ENCODE measurements at regions not wholly inside any gene's neighbourhood (a gene's known extent, or its start where the extent isn't known, plus 50 kb on each side); places are given as distances from the start of the nearest gene placed in this dataset.

GRCh38 chr1:198042168-198042567, 114.6 kb upstream of the NEK7 start:
- peak; percentile 4 for DNase-seq

DNA sequence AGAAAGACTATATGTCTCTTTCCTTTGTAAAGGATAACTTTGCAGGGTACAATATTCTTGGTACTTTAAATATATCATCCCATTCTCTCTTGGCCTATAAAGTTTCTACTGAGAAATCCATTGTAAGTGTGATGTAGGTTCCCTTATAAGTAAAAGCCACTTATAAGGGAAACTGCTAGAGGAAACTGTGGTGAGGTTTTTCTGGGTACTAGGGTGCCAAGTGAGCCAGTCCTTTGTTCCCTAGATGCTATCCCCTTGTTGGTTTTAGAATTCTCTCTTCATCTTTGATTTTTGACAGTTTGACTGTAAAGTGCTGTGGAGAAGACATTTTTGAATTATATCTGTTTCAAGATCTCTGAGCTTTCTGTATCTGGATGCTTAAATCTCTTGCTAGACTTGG, 108.9 kb upstream of the NEK7 start:
- DNase-seq: no peak

DNA sequence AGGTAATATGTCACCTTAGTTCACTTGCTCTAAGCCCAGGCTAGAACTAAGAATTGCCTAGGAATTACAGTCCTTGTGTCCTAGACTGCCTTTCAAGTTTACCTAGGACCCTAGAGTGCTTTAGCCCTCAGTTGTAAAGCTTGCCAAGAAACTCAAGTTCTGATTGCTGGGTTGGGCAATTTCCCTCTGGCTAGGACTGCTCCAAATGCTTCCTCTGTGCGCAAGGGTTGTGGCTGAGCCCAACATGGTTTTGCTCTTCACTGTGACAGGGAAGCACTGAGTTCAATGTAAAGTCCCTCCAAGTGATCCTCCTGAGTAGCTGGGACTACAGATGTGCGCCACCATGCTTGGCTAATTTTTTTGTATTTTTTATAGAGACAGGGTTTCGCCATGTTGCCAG, 102.3 kb upstream of the NEK7 start:
- no peak for DNase-seq

DNA sequence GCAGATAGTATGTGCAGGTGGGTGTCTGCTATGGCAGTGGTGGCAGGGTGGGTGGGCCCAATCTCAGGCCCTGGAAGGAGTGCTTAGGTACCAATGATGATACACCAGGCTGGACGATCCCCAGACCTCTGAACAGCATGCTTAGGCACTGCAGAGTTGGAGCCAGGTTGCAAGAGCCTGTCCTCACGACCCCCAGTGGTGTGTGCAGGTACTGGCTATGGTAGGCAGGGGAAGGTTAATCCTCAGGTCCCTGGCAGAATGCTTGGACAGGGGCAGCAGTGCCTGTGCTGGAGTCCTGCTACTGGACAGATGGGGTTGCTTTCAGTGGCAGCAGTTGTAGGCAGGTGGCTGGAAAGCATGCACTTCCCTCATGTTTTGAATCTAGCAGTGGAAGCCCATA, 100.5 kb upstream of the NEK7 start:
- no peak for DNase-seq

DNA sequence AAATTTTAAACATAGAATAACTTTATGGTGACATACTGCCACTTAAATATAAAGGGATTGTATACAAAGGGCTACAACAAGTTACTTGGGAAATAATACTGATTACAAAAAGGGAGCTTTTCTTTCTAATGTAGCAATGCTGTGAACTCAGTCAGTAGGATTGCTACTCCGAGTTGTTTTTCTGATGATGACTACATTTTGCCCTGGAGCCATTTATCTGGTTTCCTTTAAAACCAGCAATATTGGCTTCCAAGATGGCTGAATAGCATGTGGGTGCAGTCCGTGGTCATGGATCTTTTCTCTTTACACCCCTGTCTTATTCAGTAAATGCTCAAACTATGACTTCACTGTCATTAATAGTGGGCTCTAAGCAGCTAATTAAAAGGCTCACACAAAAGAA, 92.6 kb upstream of the NEK7 start:
- no peak for DNase-seq

- no peak for DNase-seq
Observed at GRCh38 chr1:198068285-198068684, 88.5 kb upstream of the NEK7 start.

GRCh38 chr1:198072177-198072576, 84.6 kb upstream of the NEK7 start:
- no peak for DNase-seq

- no peak for DNase-seq
Observed at GRCh38 chr1:198075296-198075695, 81.5 kb upstream of the NEK7 start.

GRCh38 chr1:198079432-198079951, 77.3 kb upstream of the NEK7 start:
- DNase-seq: no peak

GRCh38 chr1:198082576-198082975, 74.2 kb upstream of the NEK7 start:
- DNase-seq: no peak

DNA sequence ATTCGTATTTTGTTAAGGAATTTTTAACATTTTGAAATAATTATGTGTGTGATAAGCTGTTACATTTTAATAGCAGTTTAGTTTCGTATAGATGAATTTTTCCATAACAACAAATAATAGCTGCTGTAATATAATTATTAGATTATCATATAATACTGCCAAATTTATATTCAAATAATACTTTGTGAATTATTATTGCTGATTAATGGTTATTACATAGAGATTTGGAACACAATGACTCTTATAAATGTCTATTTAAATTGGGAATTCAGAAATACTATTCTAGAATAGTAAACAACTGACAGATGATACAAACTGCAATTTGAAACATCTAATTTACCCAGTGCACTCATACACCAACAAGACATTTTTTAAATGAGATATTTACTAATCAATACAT, 73.2 kb upstream of the NEK7 start:
- no peak for DNase-seq

- no peak for DNase-seq
Observed at GRCh38 chr1:198084241-198084908, 72.4 kb upstream of the NEK7 start.

DNA sequence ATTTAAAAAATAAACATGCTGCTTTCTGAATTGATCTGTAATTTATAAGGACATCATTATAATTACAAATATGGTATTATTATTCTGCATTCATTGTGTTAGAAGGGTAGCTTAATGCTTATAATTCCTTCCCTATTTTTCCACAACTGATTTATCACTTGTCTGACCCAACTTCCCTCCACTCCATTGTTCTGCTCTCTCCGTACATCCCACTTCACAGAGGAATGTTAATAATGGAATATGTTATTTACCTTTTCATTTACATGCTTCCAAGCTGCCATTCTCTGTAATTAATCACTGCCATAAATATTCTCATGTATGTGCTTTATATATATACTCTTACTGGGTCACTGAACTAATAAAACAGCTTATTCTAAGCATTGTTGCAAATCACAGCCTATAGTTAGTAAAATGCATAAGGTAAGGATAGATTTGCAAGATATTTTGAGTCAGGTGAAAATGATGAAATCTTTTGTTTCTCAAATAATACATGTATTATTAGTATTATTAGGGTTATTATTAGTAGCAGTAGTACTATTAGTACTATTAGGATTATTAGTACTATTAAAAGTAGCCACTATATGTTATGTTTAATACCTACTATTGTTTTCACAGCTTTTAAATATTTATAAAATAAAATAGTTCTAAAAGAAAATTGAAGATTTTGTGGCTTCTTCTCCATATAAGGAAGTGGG, 70.6 kb upstream of the NEK7 start:
- no peak for DNase-seq

GRCh38 chr1:198087831-198088230, 69.0 kb upstream of the NEK7 start:
- no peak for DNase-seq

DNA sequence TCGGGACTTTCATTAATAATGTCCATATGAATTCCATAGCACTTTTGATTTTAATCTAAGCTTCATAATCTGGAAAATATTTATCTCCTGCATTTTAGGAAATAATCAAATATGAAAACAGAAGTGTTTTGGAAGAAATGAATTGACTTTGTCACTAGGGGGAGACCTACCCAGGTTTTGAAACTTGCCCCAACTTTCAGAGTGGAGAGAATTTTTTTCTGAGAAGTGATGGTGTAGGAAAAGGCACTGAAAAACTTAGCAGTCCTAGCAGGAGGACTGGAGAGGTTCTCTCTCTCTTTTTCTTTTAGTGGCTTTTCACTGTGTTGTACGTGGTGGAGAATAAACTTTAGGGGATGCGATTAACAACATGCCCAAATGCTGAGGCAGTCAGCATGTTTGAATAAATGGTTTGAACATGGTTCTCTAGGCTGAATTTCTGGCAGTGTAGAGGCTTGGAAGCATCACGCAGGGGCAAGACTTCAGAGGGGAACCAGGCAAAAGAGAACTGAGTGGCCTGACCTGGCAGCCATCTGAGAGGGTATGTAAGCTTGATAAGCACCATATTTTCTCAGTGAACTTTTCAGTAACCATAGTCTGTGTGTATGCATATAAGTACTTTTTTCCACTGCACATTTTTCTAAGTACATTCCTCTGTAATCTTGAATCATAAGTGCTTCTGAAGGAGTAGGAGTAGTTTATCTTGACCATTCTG, 68.3 kb upstream of the NEK7 start:
- no peak for DNase-seq

DNA sequence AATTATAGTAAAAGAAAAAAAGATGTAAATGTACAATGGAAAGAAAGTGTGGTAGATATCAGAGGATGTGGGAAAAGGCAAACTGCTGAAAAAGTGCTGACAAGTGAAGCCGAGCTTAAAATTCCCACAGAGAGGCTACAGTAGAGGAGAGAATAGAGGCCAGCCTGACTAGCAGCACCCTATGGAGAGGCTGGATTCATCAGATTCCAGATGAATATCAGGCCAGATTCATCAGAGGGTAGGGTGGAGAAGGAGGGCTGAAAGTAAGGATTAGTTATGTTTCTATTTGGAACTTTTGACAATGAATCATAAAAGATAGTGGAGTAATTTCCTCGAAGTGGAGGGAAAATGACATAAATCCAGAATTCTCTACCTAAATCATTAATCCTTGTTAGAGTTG, 60.4 kb upstream of the NEK7 start:
- no peak for DNase-seq

- no peak for DNase-seq
Observed at GRCh38 chr1:198099755-198100154, 57.0 kb upstream of the NEK7 start.

GRCh38 chr1:198101716-198102453, 54.9 kb upstream of the NEK7 start:
- DNase-seq: no peak

DNA sequence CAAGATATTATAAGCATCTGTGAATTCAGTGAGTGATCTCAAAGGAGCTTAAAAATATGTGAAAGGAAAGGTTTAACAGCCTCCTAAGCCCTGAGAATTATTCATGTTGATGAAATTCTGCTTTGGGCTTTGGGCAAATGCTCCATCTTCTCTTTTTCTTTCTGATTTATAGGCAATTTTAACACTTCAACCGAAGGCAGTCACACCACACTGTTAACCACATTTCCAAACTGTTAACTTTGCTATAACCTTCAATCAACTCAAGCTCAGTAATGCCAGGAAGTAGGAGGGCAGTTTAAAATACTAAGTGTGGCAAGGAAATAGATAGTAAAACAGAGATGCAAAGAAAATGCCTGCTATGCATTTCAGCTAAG, 54.4 kb upstream of the NEK7 start:
- no peak for DNase-seq

DNA sequence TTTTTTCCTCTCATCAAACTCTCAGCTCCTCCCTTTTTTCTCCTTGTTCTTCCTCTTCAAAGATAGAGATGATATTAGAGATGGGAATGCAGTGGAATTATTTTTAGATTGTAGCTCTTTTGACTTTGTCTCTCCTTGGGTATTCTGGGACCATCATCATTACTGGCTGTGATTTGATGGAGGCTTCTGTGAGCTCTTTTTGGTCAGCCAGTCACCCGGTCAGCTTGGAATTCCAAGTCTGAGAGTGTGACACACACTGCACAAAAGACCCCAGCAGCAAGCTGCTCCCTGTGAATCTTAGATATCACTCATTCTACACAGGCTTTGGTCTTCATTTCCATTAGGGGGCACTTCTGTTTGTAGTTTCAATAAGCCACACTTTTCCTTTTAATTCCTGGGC, 51.6 kb upstream of the NEK7 start:
- no peak for DNase-seq

DNA sequence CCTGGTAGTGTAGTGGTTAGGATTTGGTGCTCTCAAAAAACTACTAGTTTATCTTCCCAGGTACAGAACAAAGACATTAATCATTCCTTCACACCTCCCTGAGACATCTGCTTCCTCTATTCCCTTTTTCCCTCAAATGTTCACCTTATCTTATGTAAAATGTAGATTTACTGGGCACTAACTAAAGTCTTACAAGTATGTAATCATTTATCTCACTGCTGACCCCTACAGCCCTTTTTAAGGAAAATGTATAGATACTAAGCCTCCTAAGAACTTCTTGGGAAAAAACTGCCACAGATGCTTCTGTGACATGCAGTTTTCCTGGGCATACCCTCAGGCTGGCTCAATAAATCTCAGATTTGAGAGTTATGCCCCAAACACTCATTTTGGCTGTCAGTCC, 50.8 kb upstream of the NEK7 start:
- DNase-seq: no peak
